ENCODE measurements at regions not wholly inside any gene's neighbourhood (a gene's known extent, or its start where the extent isn't known, plus 50 kb on each side); places are given as distances from the start of the nearest gene placed in this dataset.
"Not testable (repeated sequence)": the region's sequence is repeated elsewhere in the genome, so short reads cannot be mapped to it uniquely, and the experiment has no call there.

DNA sequence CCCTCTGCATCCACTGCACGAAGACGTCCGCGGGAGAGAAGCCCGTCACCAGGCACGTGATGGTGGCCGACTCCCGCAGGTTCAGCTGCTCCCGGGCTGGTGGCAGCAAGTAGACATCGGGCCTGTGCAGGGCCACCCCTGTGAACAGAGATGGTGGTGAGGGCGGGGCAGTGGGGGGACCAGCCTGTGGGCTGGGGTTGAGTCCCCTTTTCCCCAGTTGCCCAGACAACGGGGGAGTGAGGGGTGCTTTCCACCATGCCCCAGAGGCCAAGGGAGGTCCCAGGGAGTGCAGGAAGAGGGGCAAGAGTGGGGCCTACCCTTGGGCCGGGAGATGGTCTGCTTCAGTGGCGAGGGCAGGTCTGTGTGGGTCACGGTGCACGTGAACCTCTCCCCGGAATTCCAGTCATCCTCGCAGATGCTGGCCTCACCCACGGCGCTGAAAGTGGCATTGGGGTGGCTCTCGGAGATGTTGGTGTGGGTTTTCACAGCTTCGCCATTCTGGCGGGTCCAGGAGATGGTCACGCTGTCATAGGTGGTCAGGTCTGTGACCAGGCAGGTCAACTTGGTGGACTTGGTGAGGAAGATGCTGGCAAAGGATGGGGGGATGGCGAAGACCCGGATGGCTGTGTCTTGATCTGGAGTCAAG is 328.3 kb downstream of the TMEM121 start:
- DNase-seq (ENCODE audit: low read depth in 2 of 3, low spot score in 1 of 3): no peak

DNA sequence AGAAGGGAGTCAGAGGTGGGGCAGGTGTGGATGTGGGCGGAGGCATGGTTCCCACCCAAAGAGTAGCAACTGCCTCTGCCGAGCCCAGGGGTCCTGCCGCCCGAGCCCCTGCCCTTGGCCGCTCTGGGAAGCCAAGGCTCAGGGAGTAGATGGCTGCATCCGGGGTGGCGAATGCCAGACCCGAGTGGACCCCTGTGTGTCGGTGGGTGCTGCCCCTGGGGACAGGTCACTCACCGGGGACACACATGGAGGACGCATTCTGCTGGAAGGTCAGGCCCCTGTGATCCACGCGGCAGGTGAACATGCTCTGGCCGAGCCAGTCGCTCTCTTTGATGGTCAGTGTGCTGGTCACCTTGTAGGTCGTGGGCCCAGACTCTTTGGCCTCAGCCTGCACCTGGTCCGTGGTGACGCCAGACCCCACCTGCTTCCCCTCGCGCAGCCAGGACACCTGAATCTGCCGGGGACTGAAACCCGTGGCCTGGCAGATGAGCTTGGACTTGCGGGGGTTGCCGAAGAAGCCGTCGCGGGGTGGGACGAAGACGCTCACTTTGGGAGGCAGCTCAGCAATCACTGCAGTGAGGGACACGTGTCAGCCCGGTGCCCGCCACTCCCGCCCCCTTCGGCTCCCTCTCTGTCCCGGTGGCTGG is 329.0 kb downstream of the TMEM121 start:
- no peak for DNase-seq (ENCODE audit: low read depth in 2 of 3, low spot score in 1 of 3)

- no peak for DNase-seq (ENCODE audit: low read depth in 2 of 3, low spot score in 1 of 3)
These were observed 329.7 kb downstream of the TMEM121 start for GRCh38 chr14:105855893-105856675.

GRCh38 chr14:105856676-105857219 is 330.4 kb downstream of the TMEM121 start:
- DNase-seq (ENCODE audit: low read depth in 2 of 3, low spot score in 1 of 3): no peak

DNA sequence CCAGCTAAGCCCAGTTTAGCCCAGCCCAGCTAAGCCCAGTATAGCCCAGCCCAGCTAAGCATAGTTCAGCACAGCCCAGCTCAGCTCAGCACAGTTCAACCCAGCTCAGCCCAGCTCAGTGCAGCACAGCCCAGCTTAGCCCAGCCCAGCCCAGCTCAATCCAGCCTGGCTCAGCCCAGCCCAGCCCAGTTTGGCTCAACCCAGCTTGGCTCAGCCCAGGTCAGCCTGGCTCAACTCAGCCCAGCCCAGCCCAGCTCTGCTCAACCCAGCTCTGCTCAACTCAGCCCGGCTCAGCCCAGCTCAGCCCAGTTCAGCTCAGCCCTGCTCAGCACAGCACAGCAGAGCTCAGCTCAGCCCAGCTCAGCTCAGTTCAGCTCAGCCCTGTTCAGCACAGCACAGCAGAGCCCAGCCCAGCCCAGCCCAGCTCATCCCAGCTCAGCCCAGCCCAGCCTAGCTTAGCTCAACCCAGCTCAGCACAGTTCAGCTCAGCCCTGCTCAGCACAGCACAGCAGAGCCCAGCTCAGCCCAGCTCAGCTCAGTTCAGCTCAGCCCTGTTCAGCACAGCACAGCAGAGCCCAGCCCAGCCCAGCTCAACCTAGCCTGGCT is 330.9 kb downstream of the TMEM121 start:
- DNase-seq (ENCODE audit: low read depth in 2 of 3, low spot score in 1 of 3): no peak

DNA sequence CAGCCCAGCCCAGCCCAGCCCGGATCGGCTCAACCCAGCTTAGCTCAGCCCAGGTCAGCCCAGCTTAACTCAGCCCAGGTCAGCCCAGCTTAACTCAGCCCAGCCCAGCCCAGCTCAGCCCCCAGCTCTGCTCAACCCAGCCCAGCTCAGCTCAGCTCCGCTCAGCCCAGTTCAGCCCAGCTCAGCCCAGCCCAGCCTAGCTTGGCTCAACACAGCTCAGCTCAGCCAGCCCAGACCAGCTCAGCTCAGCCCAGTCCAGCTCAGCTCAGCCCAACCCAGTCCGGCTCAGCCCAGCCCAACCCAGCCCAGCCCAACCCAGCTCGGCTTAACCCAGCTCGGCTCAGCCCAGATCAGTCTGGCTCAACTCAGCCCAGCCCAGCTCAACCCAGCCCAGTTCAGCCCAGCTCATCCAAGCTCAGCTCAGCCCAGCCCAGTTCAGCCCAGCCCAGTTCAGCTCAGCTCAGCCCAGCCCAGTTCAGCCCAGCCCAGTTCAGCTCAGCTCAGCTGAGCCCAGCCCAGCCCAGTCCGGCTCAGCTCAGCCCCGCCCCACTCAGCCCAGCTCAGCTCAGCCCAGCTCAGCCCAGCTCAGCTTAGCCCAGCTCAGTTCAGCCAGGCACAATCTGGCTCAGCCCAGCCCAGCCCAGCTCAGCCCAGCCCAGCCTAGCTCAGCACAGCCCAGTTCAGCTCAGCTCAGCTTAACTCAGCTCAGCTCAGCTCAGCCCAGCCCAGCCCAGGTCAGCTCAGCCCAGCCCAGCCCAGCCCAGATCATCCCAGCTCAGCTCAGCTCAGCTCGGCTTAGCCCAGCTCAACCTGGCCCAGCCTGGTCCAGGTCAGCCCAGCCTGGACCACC is 331.7 kb downstream of the TMEM121 start:
- DNase-seq (ENCODE audit: low read depth in 2 of 3, low spot score in 1 of 3): no peak

- DNase-seq (ENCODE audit: low read depth in 2 of 3, low spot score in 1 of 3): no peak
These were observed 332.3 kb downstream of the TMEM121 start for GRCh38 chr14:105858676-105859025.

DNA sequence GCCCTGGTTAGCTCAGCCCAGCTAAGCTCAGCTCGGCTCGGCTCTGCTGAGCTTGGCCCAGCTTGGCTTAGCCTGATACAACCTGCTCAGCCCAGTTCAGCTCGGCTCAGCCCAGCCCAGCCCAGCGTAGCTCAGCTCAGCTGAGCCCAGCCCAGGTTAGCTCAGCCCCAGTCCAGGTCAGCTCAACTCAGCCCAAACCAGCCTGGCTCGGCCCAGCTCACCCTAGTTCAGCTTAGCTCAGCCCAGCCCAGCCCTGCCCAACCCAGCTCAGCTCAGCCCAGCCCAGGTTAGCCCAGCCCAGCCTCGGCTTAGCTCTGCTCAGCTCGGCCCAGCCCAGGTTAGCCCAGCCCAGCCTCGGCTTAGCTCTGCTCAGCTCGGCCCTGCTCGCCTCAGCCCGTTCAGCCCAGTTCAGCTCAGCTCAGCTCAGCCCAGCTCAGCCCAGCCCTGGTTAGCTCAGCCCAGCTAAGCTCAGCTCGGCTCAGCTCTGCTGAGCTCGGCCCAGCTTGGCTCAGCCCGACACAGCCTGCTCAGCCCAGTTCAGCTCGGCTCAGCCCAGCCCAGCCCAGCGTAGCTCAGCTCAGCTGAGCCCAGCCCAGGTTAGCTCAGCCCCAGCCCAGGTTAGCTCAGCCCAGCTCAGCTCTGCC is 332.8 kb downstream of the TMEM121 start:
- DNase-seq (ENCODE audit: low read depth in 2 of 3, low spot score in 1 of 3): not testable (repeated sequence)

DNA sequence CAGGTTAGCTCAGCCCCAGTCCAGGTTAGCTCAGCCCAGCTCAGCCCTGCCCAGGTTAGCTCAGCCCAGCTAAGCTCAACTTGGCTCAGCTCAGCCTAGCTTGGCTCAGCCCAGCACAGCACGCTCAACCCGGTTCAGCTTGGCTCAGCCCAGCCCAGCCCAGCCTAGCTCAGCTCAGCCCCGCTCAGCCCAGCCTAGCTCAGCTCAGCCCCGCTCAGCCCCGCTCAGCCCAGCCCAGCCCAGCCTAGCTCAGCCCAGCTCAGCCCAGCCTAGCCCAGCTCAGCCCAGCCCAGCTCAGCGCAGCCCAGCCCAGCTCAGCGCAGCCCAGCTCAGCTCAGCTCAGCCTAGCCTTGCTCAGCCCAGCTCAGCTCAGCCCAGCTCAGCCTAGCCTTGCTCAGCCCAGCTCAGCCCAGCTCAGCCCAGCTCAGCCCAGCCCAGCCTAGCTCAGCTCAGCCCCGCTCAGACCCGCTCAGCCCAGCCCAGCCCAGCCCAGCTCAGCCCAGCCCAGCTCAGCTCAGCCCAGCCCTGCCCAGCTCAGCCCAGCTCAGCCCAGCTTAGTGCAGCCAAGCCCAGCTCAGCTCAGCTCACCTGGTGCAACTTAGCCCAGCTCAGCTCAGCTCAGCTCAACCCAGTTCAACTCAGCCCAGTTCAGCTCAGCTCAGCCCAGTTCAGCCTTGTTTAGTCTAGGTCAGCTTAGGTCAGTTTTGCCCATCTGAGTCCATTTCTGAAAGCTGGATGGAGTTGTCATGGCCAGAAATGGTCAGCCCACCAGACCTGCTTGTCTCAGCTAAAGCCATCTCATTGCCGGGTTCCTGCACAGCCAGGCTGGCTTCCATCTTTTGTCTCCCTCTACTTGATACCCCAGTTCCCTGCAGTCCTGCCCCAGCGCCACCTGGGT is 333.6 kb downstream of the TMEM121 start:
- DNase-seq (ENCODE audit: low read depth in 2 of 3, low spot score in 1 of 3): no peak

DNA sequence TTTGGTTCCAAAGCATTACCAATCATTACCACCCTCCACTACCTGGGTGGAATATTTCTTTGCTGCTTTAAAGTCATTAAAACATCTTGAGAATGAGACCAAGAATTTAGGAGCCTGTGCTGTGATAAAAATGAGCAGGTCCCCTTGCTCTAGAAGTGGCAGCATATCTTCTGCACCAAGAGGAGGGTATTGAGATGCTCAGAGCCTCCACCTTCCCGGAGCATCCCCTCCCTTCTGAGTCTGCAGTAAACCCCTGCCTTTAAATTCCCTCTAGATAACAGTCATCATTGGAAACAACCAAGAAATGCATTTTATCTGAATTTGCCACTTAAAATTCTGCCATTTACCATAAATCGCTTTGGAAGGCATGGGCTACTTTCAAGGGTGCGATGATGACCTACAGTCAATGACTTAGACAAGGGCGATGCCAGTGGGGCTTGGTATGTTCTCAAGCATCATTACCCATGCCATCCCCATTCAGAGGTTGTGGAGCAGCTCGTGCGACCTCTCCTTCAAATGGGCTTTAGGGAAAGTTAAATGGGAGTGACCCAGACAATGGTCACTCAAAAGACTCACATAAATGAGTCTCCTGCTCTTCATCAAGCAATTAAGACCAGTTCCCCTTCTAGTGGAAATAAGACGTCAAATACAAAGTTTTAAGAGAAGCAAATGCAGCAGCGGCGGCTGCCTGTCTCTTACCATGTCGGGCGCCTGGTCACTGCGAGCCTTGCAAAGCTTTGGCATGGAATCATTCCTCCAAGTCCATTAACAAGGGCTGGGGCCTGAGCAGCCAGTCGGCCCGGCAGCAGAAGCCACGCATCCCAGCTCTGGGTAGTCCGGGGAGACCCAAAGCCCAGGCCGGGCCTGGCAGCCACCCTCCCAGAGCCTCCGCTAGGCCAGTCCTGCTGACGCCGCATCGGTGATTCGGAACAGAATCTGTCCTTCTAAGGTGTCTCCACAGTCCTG is 334.5 kb downstream of the TMEM121 start:
- no peak for DNase-seq (ENCODE audit: low read depth in 2 of 3, low spot score in 1 of 3)

DNA sequence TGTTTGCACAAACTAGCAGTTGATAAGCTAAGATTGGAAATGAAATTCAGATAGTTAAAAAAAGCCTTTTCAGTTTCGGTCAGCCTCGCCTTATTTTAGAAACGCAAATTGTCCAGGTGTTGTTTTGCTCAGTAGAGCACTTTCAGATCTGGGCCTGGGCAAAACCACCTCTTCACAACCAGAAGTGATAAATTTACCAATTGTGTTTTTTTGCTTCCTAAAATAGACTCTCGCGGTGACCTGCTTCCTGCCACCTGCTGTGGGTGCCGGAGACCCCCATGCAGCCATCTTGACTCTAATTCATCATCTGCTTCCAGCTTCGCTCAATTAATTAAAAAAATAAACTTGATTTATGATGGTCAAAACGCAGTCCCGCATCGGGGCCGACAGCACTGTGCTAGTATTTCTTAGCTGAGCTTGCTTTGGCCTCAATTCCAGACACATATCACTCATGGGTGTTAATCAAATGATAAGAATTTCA is 335.6 kb downstream of the TMEM121 start:
- DNase-seq (ENCODE audit: low read depth in 2 of 3, low spot score in 1 of 3): no peak

GRCh38 chr14:105862581-105863239 is 336.3 kb downstream of the TMEM121 start:
- no peak for DNase-seq (ENCODE audit: low read depth in 2 of 3, low spot score in 1 of 3)

DNA sequence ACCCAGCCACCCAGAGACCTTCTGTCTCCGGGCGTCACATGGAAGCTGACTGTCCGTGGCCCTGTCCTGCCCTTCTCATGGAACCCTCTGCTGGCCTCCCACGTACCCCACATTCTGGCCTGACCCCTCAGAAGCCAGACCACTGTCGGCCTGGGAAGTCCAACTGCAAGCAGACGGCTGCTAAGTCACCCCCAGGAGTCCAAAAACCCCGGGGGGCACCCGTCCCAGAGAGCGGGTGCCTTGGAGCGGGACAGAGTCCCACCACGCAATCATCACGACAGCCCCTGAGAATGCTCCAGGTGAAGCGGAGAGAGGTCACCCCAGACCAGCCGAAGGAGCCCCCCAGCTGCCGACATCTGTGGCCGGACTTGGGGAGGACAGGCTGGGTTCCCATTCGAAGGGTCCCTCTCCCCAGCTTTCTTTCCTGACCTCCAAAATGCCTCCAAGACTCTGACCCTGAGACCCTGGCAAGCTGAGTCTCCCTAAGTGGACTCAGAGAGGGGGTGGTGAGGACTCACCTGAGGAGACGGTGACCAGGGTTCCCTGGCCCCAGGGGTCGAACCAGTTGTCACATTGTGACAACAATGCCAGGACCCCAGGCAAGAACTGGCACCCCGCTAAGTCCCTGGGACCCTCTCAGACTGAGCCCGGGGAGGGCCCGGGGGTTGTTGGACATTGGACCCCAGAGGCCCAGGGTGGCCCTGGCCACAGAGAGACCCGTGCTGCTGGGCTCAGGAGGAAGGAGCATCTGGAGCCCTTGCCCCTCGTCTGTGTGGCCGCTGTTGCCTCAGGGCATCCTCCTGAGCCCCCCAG is 337.1 kb downstream of the TMEM121 start:
- DNase-seq (ENCODE audit: low read depth in 2 of 3, low spot score in 1 of 3): no peak

DNA sequence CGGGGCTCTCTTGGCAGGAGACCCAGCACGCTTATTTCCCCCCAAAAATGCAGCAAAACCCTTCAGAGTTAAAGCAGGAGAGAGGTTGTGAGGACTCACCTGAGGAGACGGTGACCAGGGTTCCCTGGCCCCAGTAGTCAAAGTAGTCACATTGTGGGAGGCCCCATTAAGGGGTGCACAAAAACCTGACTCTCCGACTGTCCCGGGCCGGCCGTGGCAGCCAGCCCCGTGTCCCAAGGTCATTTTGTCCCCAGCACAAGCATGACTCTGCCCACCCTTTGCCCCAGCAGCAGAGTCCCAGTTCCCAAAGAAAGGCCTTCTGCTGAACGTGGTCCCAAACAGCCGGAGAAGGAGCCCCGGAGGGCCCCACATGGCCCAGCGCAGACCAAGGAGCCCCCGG is 337.7 kb downstream of the TMEM121 start:
- no peak for DNase-seq (ENCODE audit: low read depth in 2 of 3, low spot score in 1 of 3)

DNA sequence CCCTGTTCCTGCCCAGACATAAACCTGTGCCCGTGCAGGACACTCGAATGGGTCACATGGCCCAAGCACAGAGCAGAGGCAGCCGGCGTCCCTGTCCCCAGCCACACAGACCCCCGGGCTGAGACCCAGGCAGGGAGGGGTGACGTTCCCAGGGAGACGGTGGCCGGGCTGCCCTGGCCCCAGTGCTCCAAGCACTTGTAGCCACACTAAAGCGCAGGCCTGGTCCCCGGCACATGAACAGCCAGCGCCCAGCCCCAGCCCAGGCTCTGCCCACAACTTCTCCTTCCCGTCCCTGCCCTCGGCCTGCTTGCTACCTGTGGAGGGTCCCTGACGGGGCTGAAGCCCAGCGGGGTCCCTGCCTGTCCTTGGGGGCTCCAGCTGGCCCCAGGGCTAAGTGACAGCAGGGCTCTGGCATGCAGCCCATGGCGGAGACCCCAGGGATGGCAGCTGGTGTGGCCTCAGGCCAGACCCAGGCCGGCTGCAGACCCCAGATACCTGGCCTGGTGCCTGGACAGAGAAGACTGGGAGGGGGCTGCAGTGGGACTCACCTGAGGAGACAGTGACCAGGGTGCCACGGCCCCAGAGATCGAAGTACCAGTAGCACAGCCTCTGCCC is 338.4 kb downstream of the TMEM121 start:
- no peak for DNase-seq (ENCODE audit: low read depth in 2 of 3, low spot score in 1 of 3)

DNA sequence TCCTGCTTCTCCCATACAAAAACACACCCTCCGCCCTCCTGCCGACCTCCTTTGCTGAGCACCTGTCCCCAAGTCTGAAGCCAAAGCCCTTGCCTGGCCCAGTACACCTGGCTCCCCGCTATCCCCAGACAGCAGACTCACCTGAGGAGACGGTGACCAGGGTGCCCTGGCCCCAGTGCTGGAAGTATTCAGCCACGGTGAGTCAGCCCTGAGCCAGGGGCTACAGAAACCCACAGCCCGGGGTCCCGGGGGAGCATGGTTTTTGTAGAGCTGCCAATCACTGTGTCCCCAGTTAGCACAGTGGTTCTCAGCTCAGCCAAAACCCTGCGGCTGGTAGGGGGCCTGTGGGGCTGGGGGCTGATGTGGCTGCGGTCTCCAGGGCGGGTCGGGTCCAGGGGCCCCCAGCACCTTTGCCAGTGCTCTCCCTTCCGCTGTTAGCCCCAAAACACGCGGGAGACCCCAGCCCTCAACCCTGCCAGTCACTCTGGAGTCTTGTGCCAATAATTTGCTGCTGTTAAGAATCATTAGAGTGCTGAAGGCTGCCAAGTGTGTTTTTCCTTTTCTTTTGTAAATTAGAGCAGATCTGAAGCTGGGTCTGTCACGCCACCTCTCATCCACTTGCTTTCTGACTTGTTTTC is 339.0 kb downstream of the TMEM121 start:
- DNase-seq (ENCODE audit: low read depth in 2 of 3, low spot score in 1 of 3): no peak

Data from stimulated activated CD4-positive, alpha-beta T cell treated with anti-CD3 and anti-CD28 coated beads, Interleukin-12 subunit alpha, Interleukin-12 subunit beta, amount 100 ng/mL, for 48 hours (primary cell).